ENCODE measurements at regions not wholly inside any gene's neighbourhood (a gene's known extent, or its start where the extent isn't known, plus 50 kb on each side); places are given as distances from the start of the nearest gene placed in this dataset.
A peak's percentile ranks its signal among the peaks of the same experiment; 100 is the strongest.
"Not testable (repeated sequence)": the region's sequence is repeated elsewhere in the genome, so short reads cannot be mapped to it uniquely, and the experiment has no call there.

- DNase-seq = no peak
These were observed 90.9 kb upstream of the FAT1 start for GRCh38 chr4:186814535-186815070.

GRCh38 chr4:186819342-186820086, 95.9 kb upstream of the FAT1 start:
- peak; percentile 9 to 10 for DNase-seq

- DNase-seq = no peak
These were observed 96.8 kb upstream of the FAT1 start for GRCh38 chr4:186820391-186820891.

- no peak for DNase-seq
These were observed 100.3 kb upstream of the FAT1 start for GRCh38 chr4:186823989-186824388.

- no peak for DNase-seq
These were observed 101.4 kb upstream of the FAT1 start for GRCh38 chr4:186825069-186825468.

GRCh38 chr4:186826006-186826405, 102.3 kb upstream of the FAT1 start:
- no peak for DNase-seq

GRCh38 chr4:186826846-186827533, 103.3 kb upstream of the FAT1 start:
- no peak for DNase-seq

- no peak for DNase-seq
These were observed 103.9 kb upstream of the FAT1 start for GRCh38 chr4:186827534-186827897.

- no peak for DNase-seq
These were observed 105.4 kb upstream of the FAT1 start for GRCh38 chr4:186829097-186829496.

GRCh38 chr4:186829740-186830449, 106.2 kb upstream of the FAT1 start:
- no peak for DNase-seq

- DNase-seq = no peak
These were observed 107.9 kb upstream of the FAT1 start for GRCh38 chr4:186831574-186831973.

GRCh38 chr4:186832906-186833305, 109.2 kb upstream of the FAT1 start:
- no peak for DNase-seq

- DNase-seq = not testable (repeated sequence)
These were observed 113.8 kb upstream of the FAT1 start for GRCh38 chr4:186837463-186837862.

GRCh38 chr4:186838295-186838694, 114.6 kb upstream of the FAT1 start:
- DNase-seq = no peak

- DNase-seq = peak in 1 of 2 experiments; percentile 2
These were observed 115.7 kb upstream of the FAT1 start for GRCh38 chr4:186839122-186840037.

- DNase-seq = no peak
These were observed 116.6 kb upstream of the FAT1 start for GRCh38 chr4:186840222-186840701.

- no peak for DNase-seq
These were observed 117.2 kb upstream of the FAT1 start for GRCh38 chr4:186840771-186841301.

GRCh38 chr4:186844059-186844681, 120.5 kb upstream of the FAT1 start:
- no peak for DNase-seq

GRCh38 chr4:186845137-186845842, 121.6 kb upstream of the FAT1 start:
- DNase-seq = peak; percentile 78 to 83

GRCh38 chr4:186846426-186846825, 122.8 kb upstream of the FAT1 start:
- no peak for DNase-seq
